Gastroesophageal sphincter (tissue), 4 donors: ENCODE measurements at regions not wholly inside any gene's neighbourhood (a gene's known extent, or its start where the extent isn't known, plus 50 kb on each side); places are given as distances from the start of the nearest gene placed in this dataset.

ENCODE experiments used
- ATAC-seq: fragments of 150-250 bp; one replicate; pipeline ENCODE4 v1.9.1; 2016; ENCODE audit warnings: mild to moderate bottlenecking, moderate library complexity
- H3K27ac ChIP-seq, 4 donors: fragments of 200-600 bp; sonication (generic) in 3 of 4; 1 replicate in 3 of 4; 2 replicates in 1 of 4; pipeline ENCODE4 v1.5.1; 2016 to 2019
- H3K27me3 ChIP-seq: fragments of 200-600 bp; sonication (generic); one replicate; pipeline ENCODE4 v1.5.1; 2019
- H3K36me3 ChIP-seq, 2 donors: fragments of 200-600 bp; sonication (generic); one replicate each; pipeline ENCODE4 v1.5.1; 2019; ENCODE audit warnings: control low read depth in 1 of 2
- H3K4me1 ChIP-seq, 3 donors: fragments of 200-600 bp; sonication (generic); 1 replicate in 2 of 3; 2 replicates in 1 of 3; pipeline ENCODE4 v1.5.1; 2016 to 2019; ENCODE audit warnings: control low read depth in 2 of 3
- H3K4me3 ChIP-seq, 2 donors: fragments of 200-600 bp; sonication (generic); one replicate each; pipeline ENCODE4 v1.5.1; 2019; ENCODE audit warnings: mild to moderate bottlenecking in 1 of 2, moderate library complexity in 1 of 2
- H3K9me3 ChIP-seq, 3 donors: fragments of 200-600 bp; sonication (generic); one replicate each; pipeline ENCODE4 v1.5.1; 2017 to 2019; ENCODE audit warnings: control low read depth in 2 of 3
- EP300 ChIP-seq: sonication (generic); formaldehyde crosslinking; IDR thresholded peaks from one replicate; pipeline ENCODE4 v1.6.1; 2017; ENCODE audit warnings: antibody characterized with exemption, mild to moderate bottlenecking
- POLR2A ChIP-seq, 2 donors: fragments of 450-650 bp; IDR thresholded peaks; one replicate each; pipeline ENCODE4 v1.6.1; 2017; ENCODE audit warnings: antibody characterized with exemption in 2 of 2, mild to moderate bottlenecking in 2 of 2, moderate library complexity in 1 of 2
- POLR2AphosphoS5 ChIP-seq: sonication (generic); formaldehyde crosslinking; IDR thresholded peaks from one replicate; pipeline ENCODE4 v1.6.1; 2017; ENCODE audit warnings: antibody characterized with exemption
- WGBS, 2 donors: methylation state at CpG; one replicate each; pipeline ENCODE4 v1.1.5; 2018; ENCODE audit warnings: low coverage in 1 of 2; 5-methylcytosine and 5-hydroxymethylcytosine counted together
- TF ChIP-seq, protein P1 (sequence below), 4 experiments: fragments of 200-600 bp in 2 of 4; fragments of 450-650 bp in 2 of 4; sonication (generic) in 1 of 4; IDR thresholded peaks; one replicate each; pipeline ENCODE4 v1.5.1; 2017 to 2019; ENCODE audit warnings: antibody characterized with exemption in 4 of 4, mild to moderate bottlenecking in 2 of 4, moderate library complexity in 2 of 4

DNA sequence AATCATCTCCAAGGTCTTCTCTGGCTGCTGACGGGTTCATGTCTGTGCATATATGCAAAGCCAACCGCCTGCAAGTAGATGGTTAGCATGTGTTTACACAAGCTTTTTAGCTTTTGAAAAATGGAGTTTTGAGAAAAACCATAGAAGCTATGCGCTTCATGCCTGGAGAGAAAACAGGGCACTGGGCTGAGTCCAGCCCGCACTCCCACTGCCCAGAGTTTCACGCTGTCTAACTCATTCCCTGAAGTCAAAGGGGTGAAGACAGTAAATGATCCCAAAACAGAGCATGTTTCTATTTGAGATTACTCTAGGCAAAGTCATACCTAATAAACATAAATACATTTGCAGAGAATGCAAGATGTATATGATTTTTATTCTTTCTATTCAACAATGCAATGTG lies 278.8 kb downstream of the IRX2 start:
- TF ChIP-seq EP300 = no peak
- TF ChIP-seq POLR2A (IDR thresholded peaks at IDR 0.05) = no peak
- TF ChIP-seq POLR2AphosphoS5 = no peak
- TF ChIP-seq, protein P1, sequence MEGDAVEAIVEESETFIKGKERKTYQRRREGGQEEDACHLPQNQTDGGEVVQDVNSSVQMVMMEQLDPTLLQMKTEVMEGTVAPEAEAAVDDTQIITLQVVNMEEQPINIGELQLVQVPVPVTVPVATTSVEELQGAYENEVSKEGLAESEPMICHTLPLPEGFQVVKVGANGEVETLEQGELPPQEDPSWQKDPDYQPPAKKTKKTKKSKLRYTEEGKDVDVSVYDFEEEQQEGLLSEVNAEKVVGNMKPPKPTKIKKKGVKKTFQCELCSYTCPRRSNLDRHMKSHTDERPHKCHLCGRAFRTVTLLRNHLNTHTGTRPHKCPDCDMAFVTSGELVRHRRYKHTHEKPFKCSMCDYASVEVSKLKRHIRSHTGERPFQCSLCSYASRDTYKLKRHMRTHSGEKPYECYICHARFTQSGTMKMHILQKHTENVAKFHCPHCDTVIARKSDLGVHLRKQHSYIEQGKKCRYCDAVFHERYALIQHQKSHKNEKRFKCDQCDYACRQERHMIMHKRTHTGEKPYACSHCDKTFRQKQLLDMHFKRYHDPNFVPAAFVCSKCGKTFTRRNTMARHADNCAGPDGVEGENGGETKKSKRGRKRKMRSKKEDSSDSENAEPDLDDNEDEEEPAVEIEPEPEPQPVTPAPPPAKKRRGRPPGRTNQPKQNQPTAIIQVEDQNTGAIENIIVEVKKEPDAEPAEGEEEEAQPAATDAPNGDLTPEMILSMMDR (IDR thresholded peaks at IDR 0.05) = no peak
- WGBS, 2 donors = 63 to 76% methylated on average over 5 of the region's 5 CpGs

DNA sequence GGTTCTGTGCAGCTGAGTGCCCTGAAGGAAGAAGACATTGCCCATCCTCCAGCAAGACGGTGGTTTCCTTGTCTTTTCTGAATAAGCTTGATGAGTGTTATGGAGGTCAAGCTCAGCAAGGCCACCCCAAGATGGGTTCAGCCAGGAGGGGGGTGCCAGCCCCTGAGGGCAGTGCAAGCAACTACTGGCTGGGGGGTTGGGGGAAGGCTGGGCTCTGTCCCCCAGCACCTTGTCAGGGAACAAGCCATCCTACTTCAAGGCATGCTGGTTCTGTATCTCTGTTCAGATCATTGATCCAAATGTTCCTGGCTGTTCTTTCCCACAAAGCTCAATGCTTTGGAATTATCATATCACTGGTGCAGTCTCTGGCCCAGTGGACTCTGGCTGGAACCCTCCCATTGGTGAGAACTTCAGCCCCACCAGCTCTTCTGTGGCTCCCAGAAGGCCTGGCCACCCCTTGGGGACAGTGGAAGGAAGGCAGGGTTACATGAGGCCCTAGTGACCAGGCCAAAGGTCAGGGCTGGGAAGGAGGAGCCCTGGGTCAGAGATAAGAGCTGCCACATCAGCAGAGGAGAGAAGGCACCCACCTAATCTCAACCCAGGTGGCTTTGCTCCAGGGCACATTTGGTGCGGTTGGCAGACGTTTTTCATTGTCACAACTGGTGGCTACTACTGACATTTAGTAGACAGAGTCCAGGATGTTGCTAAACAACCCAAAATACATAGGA lies 280.2 kb downstream of the IRX2 start:
- no peak for ATAC-seq
- whole genome bisulfite sequencing, 2 donors = 80% methylated on average over 1 of the region's 3 CpGs; no CpG with 5 or more reads in 1 of the 2 donors
- H3K9me3 ChIP-seq = no peaks in the 10 kb centered on the region
- H3K4me3 ChIP-seq = no peak overlapping the region
- no peak overlapping the region for H3K27ac ChIP-seq
- TF ChIP-seq, protein P1 (IDR thresholded peaks at IDR 0.05) = no peak
- TF ChIP-seq EP300 = no peak
- no peak for TF ChIP-seq POLR2A (IDR thresholded peaks at IDR 0.05)
- TF ChIP-seq POLR2AphosphoS5 = no peak
- H3K36me3 ChIP-seq = no peaks in the 10 kb centered on the region
- no peaks in the 10 kb centered on the region for H3K4me1 ChIP-seq
- peaks cover 38% of the 10 kb centered on the region for H3K27me3 ChIP-seq

More for the DNA sequence above, 278.8 kb downstream of the IRX2 start:
- H3K9me3 ChIP-seq = no peaks in the 10 kb centered on the region
- ATAC-seq = no peak
- no peak overlapping the region for H3K27ac ChIP-seq
- no peaks in the 10 kb centered on the region for H3K36me3 ChIP-seq
- no peak overlapping the region for H3K4me3 ChIP-seq
- H3K27me3 ChIP-seq = peaks cover 36% of the 10 kb centered on the region
- no peaks in the 10 kb centered on the region for H3K4me1 ChIP-seq

DNA sequence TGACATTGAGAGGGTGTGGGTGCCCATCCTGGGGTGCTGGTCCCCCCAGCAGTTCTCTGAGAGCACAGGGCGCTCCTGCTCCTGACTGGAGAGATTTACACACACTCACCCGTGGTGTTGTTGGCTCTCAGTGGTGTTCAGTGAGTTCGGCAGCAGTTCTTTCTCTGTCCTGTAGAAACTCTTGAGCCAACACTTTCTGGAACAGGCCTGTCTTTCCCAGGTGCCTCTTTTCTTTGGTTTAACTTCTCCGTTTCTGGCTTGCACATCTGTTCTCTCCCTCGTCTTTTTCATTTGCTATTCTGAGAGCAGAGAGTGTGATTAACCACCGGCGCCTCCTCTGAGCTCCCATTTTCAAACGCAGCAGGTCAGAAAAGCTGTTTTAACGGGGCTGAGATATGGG lies 284.5 kb downstream of the IRX2 start:
- ATAC-seq = no peak
- TF ChIP-seq POLR2A (IDR thresholded peaks at IDR 0.05) (no peak), EP300 (no peak), POLR2AphosphoS5 (no peak)
- TF ChIP-seq, protein P1 (IDR thresholded peaks at IDR 0.05) = no peak
- H3K4me3 ChIP-seq = no peak overlapping the region
- H3K4me1 ChIP-seq = no peaks in the 10 kb centered on the region
- no peaks in the 10 kb centered on the region for H3K9me3 ChIP-seq
- no peak overlapping the region for H3K27ac ChIP-seq
- H3K36me3 ChIP-seq = no peaks in the 10 kb centered on the region
- H3K27me3 ChIP-seq = peaks cover 48% of the 10 kb centered on the region
- WGBS, 2 donors = 41 to 43% methylated on average over 7 to 9 of the region's 9 CpGs

DNA sequence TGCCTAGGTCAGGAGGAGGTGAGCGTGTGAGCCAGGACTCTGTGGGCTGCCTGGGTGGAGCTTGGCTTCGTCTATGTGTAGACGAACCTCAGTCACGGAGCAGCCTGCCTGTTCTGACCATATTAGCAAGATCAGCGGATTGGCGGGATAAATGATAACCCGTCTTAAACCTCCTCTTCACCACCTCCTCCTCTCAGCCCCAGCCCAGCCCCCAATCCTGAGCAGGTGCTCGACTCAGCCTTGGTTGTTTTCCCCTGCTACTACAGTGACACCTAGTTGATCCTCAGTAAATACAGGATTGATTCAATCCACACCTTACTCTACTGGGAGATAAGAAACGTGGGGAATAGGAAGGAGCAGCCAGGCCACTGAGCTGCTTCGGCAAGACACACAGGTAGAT lies 286.1 kb downstream of the IRX2 start:
- Histone ChIP-seq H3K9me3 (no peaks in the 10 kb centered on the region), H3K4me3 (no peak overlapping the region), H3K27ac (no peak overlapping the region), H3K27me3 (peaks cover 42% of the 10 kb centered on the region), H3K36me3 (no peaks in the 10 kb centered on the region), H3K4me1 (no peaks in the 10 kb centered on the region)
- TF ChIP-seq POLR2A (IDR thresholded peaks at IDR 0.05) (no peak), POLR2AphosphoS5 (no peak)
- 36 to 56% methylated on average over 3 to 8 of the region's 10 CpGs for WGBS, 2 donors
- no peak for ATAC-seq

DNA sequence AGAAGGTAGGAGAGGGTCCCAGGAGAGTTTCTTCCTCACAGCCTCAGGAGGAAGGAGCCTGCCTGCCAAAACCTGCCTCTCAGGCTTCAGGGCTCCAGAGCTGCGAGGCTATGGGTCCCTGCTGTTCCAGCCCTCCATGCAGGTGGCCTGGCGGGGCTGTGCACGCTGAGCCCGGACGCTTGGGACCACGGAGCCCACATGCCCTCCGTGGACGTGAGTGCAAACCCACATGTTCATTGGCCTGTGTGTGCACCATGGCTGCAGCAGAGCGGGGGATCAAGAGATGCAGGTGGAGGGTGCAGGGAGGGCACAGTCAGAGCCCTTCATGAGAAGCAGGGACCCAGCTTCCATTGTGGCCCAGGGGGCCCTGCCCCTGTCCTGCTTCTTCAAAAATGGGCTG lies 287.3 kb downstream of the IRX2 start:
- no peak for TF ChIP-seq POLR2A (IDR thresholded peaks at IDR 0.05)
- no peak for TF ChIP-seq EP300
- TF ChIP-seq, protein P1 (IDR thresholded peaks at IDR 0.05) = no peak
- no peak for TF ChIP-seq POLR2AphosphoS5
- H3K36me3 ChIP-seq = no peaks in the 10 kb centered on the region
- 100% methylated on average over 2 of the region's 9 CpGs; no CpG with 5 or more reads in 1 of the 2 donors for WGBS, 2 donors
- no peak for ATAC-seq
- H3K27me3 ChIP-seq = peaks cover 50% of the 10 kb centered on the region
- no peaks in the 10 kb centered on the region for H3K4me1 ChIP-seq
- H3K9me3 ChIP-seq = no peaks in the 10 kb centered on the region
- H3K4me3 ChIP-seq = no peak overlapping the region
- no peak overlapping the region for H3K27ac ChIP-seq
